HCT116 (cell line): ENCODE measurements at regions not wholly inside any gene's neighbourhood (a gene's known extent, or its start where the extent isn't known, plus 50 kb on each side); places are given as distances from the start of the nearest gene placed in this dataset.

Experiments used
- ATAC-seq: fragments of 200-7000 bp; cut with Tn5 transposase; 2 replicates; pipeline ENCODE4 v1.9.1; 2020; ENCODE audit warnings: mild to moderate bottlenecking, moderate library complexity
- BruUV-seq: library from RNA; stranded (reverse); fragments of 400-500 nt; replicated peaks from 2 replicates; lab custom pipeline; 2021; lab: Mats Ljungman, UMichigan
- CTCF ChIA-PET: fragments of 300-600 bp; sonication (Branson Sonifier 250); formaldehyde crosslinking; loops from one replicate; lab custom pipeline; 2021; ENCODE audit warnings: antibody characterized with exemption; lab: Charles Lee
- POLR2A ChIA-PET: fragments of 300-600, 350-600 bp; sonication (Branson Sonifier 250); formaldehyde crosslinking; loops from one replicate; lab custom pipeline; 2021; ENCODE audit warnings: antibody characterized with exemption; lab: Charles Lee
- RAD21 ChIA-PET, 2 experiments: fragments of 300-600 bp; sonication (Branson Sonifier 250); formaldehyde crosslinking; loops; one replicate each; lab custom pipeline; 2023; ENCODE audit warnings: low total read pairs in 2 of 2; ENCODE audit not compliant: uncharacterized antibody in 2 of 2, unreplicated experiment in 2 of 2, low non-redundant PET in 1 of 2; lab: Charles Lee
- DNase-seq: peaks from one replicate; pipeline ENCODE4 v3.0.0-alpha.2; 2010; ENCODE audit warnings: low read depth, low spot score
- H2AFZ ChIP-seq: fragments of 200-600 bp; shearing (Covaris generic), sonication (generic); 2 replicates; pipeline ENCODE4 v1.6.1; 2017; ENCODE audit warnings: low read depth, mixed run types, mixed read lengths, antibody characterized with exemption, low read length; ENCODE audit not compliant: poor library complexity, severe bottlenecking
- H3K27ac ChIP-seq: 2 replicates; pipeline ENCODE4 v1.5.1; 2012; ENCODE audit warnings: low read depth, low read length
- H3K27me3 ChIP-seq: fragments of 200-600 bp; sonication (generic); 2 replicates; pipeline ENCODE4 v1.6.1; 2016; ENCODE audit warnings: mixed run types, low read length, mixed read lengths; ENCODE audit not compliant: insufficient read depth
- H3K36me3 ChIP-seq, 2 experiments: fragments of 200-500 bp in 1 of 2; fragments of 200-600 bp in 1 of 2; sonication (Bioruptor generic) in 1 of 2; sonication (generic) in 1 of 2; 2 replicates each; pipeline versions ENCODE4 v1.5.1 to v1.6.1; 2014 to 2016; ENCODE audit warnings: low read length in 2 of 2, inconsistent platforms in 1 of 2, mixed read lengths in 1 of 2, mixed run types in 1 of 2; ENCODE audit not compliant: insufficient read depth in 2 of 2, control insufficient read depth in 1 of 2
- H3K4me1 ChIP-seq, 2 experiments: fragments of 200-600 bp in 1 of 2; sonication (generic) in 1 of 2; 2 replicates each; pipeline versions ENCODE4 v1.5.1 to v1.6.1; 2012 to 2017; ENCODE audit warnings: low read length in 2 of 2, inconsistent platforms in 1 of 2, mild to moderate bottlenecking in 1 of 2, mixed read lengths in 1 of 2, mixed run types in 1 of 2, moderate library complexity in 1 of 2; ENCODE audit not compliant: insufficient read depth in 2 of 2, control insufficient read depth in 1 of 2
- H3K4me2 ChIP-seq: fragments of 200-600 bp; sonication (generic); 2 replicates; pipeline ENCODE4 v1.6.1; 2017; ENCODE audit warnings: mixed run types, low read length, mixed read lengths
- H3K4me3 ChIP-seq, 2 experiments: fragments of 200-600 bp in 1 of 2; sonication (generic) in 1 of 2; replicated peaks in 1 of 2; 2 replicates each; pipeline ENCODE4 v1.5.1; 2011 to 2016; ENCODE audit warnings: low read length in 2 of 2, control low read depth in 1 of 2, low read depth in 1 of 2, mild to moderate bottlenecking in 1 of 2, mixed read lengths in 1 of 2, mixed run types in 1 of 2
- H3K79me2 ChIP-seq: fragments of 200-600 bp; sonication (generic); 2 replicates; pipeline ENCODE4 v1.6.1; 2017; ENCODE audit warnings: mild to moderate bottlenecking, mixed run types, low read length, moderate library complexity, mixed read lengths; ENCODE audit not compliant: insufficient read depth
- H3K9ac ChIP-seq: fragments of 200-600 bp; sonication (generic); 2 replicates; pipeline ENCODE4 v1.6.1; 2016; ENCODE audit warnings: low read length, mixed read lengths
- H3K9me2 ChIP-seq: fragments of 200-600 bp; sonication (generic), shearing (Covaris generic); 2 replicates; pipeline ENCODE4 v1.6.1; 2017; ENCODE audit warnings: mixed run types, mild to moderate bottlenecking, moderate library complexity; ENCODE audit not compliant: insufficient read depth
- H3K9me3 ChIP-seq, 2 experiments: fragments of 200-500 bp in 1 of 2; fragments of 200-600 bp in 1 of 2; sonication (Bioruptor generic) in 1 of 2; sonication (generic) in 1 of 2; 2 replicates each; pipeline ENCODE4 v1.6.1; 2014 to 2017; ENCODE audit warnings: low read length in 2 of 2, mixed read lengths in 2 of 2, inconsistent platforms in 1 of 2, low read depth in 1 of 2, mild to moderate bottlenecking in 1 of 2, mixed run types in 1 of 2, moderate library complexity in 1 of 2; ENCODE audit not compliant: control insufficient read depth in 1 of 2, insufficient read depth in 1 of 2
- H4K20me1 ChIP-seq: fragments of 200-600 bp; sonication (generic), shearing (Covaris generic); 2 replicates; pipeline ENCODE4 v1.6.1; 2017; ENCODE audit warnings: mixed run types, mild to moderate bottlenecking, moderate library complexity; ENCODE audit not compliant: insufficient read depth
- EGR1 ChIP-seq: IDR thresholded peaks from 2 replicates; pipeline ENCODE4 v1.6.1; 2012; ENCODE audit warnings: low read depth
- FOSL1 ChIP-seq: IDR thresholded peaks from 2 replicates; pipeline ENCODE4 v1.6.1; 2012; ENCODE audit warnings: low read depth
- JUND ChIP-seq: IDR thresholded peaks from 2 replicates; pipeline ENCODE4 v1.6.1; 2012
- SIN3A ChIP-seq: IDR thresholded peaks from 2 replicates; pipeline ENCODE4 v1.6.1; 2012; ENCODE audit warnings: low read depth
- SP1 ChIP-seq: IDR thresholded peaks from 2 replicates; pipeline ENCODE4 v1.6.1; 2012; ENCODE audit warnings: low read depth
- ZNF274 ChIP-seq: fragments of 200-500 bp; sonication (Bioruptor generic); IDR thresholded peaks from 2 replicates; pipeline ENCODE4 v1.6.1; 2014; ENCODE audit warnings: mild to moderate bottlenecking, low read depth, low read length, inconsistent platforms
- intact Hi-C: fragments of 100-400 bp; cut with micrococcal nuclease; formaldehyde crosslinking; loops from 2 replicates; pipeline ENCODE4 v1.10.0; 2022
- TF ChIP-seq, protein P1 (sequence below), 3 experiments: fragments of 200-600 bp in 1 of 3; sonication (generic) in 1 of 3; IDR thresholded peaks in 2 of 3; conservative IDR thresholded peaks in 1 of 3; 2 replicates each; pipeline ENCODE4 v1.5.1; 2012 to 2017; ENCODE audit warnings: low read depth in 2 of 3, low read length in 2 of 3, antibody characterized with exemption in 1 of 3, borderline replicate concordance in 1 of 3, control low read depth in 1 of 3, mild to moderate bottlenecking in 1 of 3, mixed read lengths in 1 of 3, mixed run types in 1 of 3, moderate library complexity in 1 of 3; ENCODE audit not compliant: insufficient read depth in 1 of 3

DNA sequence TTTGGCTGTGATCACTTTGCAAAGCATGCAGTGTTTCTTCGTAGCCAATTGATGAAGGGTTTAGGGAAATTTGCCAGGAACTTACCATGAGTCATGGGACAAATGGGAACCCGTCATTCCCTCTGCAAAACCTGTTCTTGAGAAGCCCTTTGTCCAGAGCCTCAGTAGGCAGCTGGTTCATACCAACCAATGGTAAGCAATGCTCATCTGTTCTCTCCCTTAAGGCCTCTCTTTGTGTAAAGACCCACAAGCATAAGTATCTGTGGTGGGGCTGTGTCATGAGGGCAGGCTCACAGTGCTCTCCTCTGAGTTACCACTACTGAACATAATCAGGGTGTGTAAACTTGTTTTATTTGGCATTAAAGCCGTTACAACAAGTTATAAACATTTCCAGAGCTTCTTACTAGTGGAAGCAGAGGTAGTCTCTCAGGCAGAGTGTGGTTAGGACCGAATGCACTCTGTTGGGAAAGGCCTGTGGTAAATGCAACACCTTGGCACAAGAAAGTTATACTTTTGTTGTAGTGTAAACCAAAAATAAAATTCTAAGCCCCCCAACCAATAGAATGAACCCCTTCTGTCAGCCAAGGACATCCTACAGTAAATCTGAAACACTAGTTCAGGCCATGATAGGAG lies 119.8 kb downstream of the SINHCAF start:
- ATAC-seq (peak; percentile 85), DNase-seq (peak; percentile 69)
- POLR2A ChIA-PET = no interaction called here
- no peak overlapping the region for H3K27ac ChIP-seq
- H3K9ac ChIP-seq = no peak overlapping the region
- H3K4me2 ChIP-seq = peak overlapping the region; percentile 35
- H2AFZ ChIP-seq = peak overlapping the region; percentile 82
- TF ChIP-seq SP1 (peak; percentile 27; the same call in 1 of the 2 replicates), JUND (peak; percentile 44; the same call in 1 of the 2 replicates), EGR1 (no peak), FOSL1 (peak; percentile 43; the same call in 1 of the 2 replicates), ZNF274 (no peak), SIN3A (no peak)
- TF ChIP-seq, protein P1, sequence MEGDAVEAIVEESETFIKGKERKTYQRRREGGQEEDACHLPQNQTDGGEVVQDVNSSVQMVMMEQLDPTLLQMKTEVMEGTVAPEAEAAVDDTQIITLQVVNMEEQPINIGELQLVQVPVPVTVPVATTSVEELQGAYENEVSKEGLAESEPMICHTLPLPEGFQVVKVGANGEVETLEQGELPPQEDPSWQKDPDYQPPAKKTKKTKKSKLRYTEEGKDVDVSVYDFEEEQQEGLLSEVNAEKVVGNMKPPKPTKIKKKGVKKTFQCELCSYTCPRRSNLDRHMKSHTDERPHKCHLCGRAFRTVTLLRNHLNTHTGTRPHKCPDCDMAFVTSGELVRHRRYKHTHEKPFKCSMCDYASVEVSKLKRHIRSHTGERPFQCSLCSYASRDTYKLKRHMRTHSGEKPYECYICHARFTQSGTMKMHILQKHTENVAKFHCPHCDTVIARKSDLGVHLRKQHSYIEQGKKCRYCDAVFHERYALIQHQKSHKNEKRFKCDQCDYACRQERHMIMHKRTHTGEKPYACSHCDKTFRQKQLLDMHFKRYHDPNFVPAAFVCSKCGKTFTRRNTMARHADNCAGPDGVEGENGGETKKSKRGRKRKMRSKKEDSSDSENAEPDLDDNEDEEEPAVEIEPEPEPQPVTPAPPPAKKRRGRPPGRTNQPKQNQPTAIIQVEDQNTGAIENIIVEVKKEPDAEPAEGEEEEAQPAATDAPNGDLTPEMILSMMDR (IDR thresholded peaks at IDR 0.05 in 2 of 3, conservative IDR thresholded peaks at IDR 0.05 in 1 of 3; ENCODE audit: borderline replicate concordance in 1 of 3, insufficient read depth in 1 of 3, low read depth in 2 of 3, low read length in 2 of 3) = no peak
- no peaks in the 10 kb centered on the region for H3K9me2 ChIP-seq
- RAD21 ChIA-PET = no interaction called here
- H3K4me1 ChIP-seq = peaks cover 3 to 22% of the 10 kb centered on the region in 2 experiments; a peak in 3 of 4 replicates
- BruUV-seq = no TSS peak
- H3K4me3 ChIP-seq = no peak overlapping the region
- H3K9me3 ChIP-seq = no peaks in the 10 kb centered on the region
- no peaks in the 10 kb centered on the region for H3K27me3 ChIP-seq
- no peaks in the 10 kb centered on the region for H4K20me1 ChIP-seq
- intact Hi-C loops = no loop called here
- H3K36me3 ChIP-seq = no peaks in the 10 kb centered on the region
- H3K79me2 ChIP-seq = no peaks in the 10 kb centered on the region
- CTCF ChIA-PET = no interaction called here
